GM23248 (cell line): ENCODE measurements at regions not wholly inside any gene's neighbourhood (a gene's known extent, or its start where the extent isn't known, plus 50 kb on each side); places are given as distances from the start of the nearest gene placed in this dataset.

Experiments
- DNase-seq: peaks from one replicate; pipeline ENCODE4 v3.0.0-alpha.2; 2015
- H2AFZ ChIP-seq: fragments of 200-600 bp; sonication (generic); 2 replicates; pipeline ENCODE4 v1.6.1; 2016; ENCODE audit warnings: antibody characterized with exemption
- H3F3A ChIP-seq: fragments of 200-600 bp; sonication (generic); 2 replicates; pipeline ENCODE4 v1.6.1; 2016; ENCODE audit warnings: mild to moderate bottlenecking, antibody characterized with exemption, mixed run types; ENCODE audit not compliant: insufficient read depth
- H3K27ac ChIP-seq: fragments of 200-600 bp; sonication (generic); 2 replicates; pipeline ENCODE4 v1.5.1; 2016; ENCODE audit warnings: mild to moderate bottlenecking
- H3K27me3 ChIP-seq: fragments of 200-600 bp; sonication (generic); replicated peaks from 2 replicates; pipeline ENCODE4 v1.6.1; 2016; ENCODE audit warnings: mild to moderate bottlenecking; ENCODE audit not compliant: insufficient read depth
- H3K36me3 ChIP-seq: fragments of 200-600 bp; sonication (generic); 2 replicates; pipeline ENCODE4 v1.6.1; 2016; ENCODE audit warnings: low read depth, mild to moderate bottlenecking
- H3K4me1 ChIP-seq: fragments of 200-600 bp; sonication (generic); 2 replicates; pipeline ENCODE4 v1.6.1; 2016; ENCODE audit warnings: mild to moderate bottlenecking; ENCODE audit not compliant: insufficient read depth
- H3K4me2 ChIP-seq: fragments of 200-600 bp; sonication (generic); one replicate; pipeline ENCODE4 v1.6.1; 2016; ENCODE audit warnings: mild to moderate bottlenecking; ENCODE audit not compliant: unreplicated experiment
- H3K4me3 ChIP-seq: fragments of 200-600 bp; sonication (generic); 2 replicates; pipeline ENCODE4 v1.5.1; 2016; ENCODE audit warnings: mild to moderate bottlenecking
- H3K79me2 ChIP-seq: fragments of 200-600 bp; sonication (generic); 2 replicates; pipeline ENCODE4 v1.6.1; 2016; ENCODE audit warnings: mild to moderate bottlenecking; ENCODE audit not compliant: insufficient read depth
- H3K9ac ChIP-seq: fragments of 200-600 bp; sonication (generic); 2 replicates; pipeline ENCODE4 v1.6.1; 2016; ENCODE audit warnings: mild to moderate bottlenecking
- H3K9me2 ChIP-seq: fragments of 200-600 bp; sonication (generic); 2 replicates; pipeline ENCODE4 v1.6.1; 2016; ENCODE audit warnings: mixed run types, mild to moderate bottlenecking, moderate library complexity; ENCODE audit not compliant: insufficient read depth
- H3K9me3 ChIP-seq: fragments of 200-600 bp; sonication (generic); one replicate; pipeline ENCODE4 v1.6.1; 2017; ENCODE audit warnings: low read depth
- H4K20me1 ChIP-seq: fragments of 200-600 bp; sonication (generic); 2 replicates; pipeline ENCODE4 v1.6.0; 2016; ENCODE audit not compliant: insufficient read depth
- EZH2 ChIP-seq: fragments of 200-600 bp; sonication (generic); IDR thresholded peaks from 2 replicates; pipeline ENCODE4 v1.6.1; 2018; ENCODE audit warnings: antibody characterized with exemption, mild to moderate bottlenecking; ENCODE audit not compliant: insufficient read depth, poor library complexity, severe bottlenecking
- EZH2phosphoT487 ChIP-seq: fragments of 200-600 bp; sonication (generic); IDR thresholded peaks from 2 replicates; pipeline ENCODE4 v1.6.1; 2018; ENCODE audit warnings: antibody characterized with exemption, moderate library complexity, mild to moderate bottlenecking, low read depth; ENCODE audit not compliant: insufficient read depth
- WGBS, 2 experiments: methylation state at CpG; one replicate each; pipeline ENCODE4 v1.1.6; 2015 to 2017; ENCODE audit warnings: low lambda C conversion rate in 2 of 2, low coverage in 1 of 2; ENCODE audit errors: missing lambda C conversion rate in 2 of 2; 5-methylcytosine and 5-hydroxymethylcytosine counted together
- in situ Hi-C: fragments of 300-500 bp; cut with MboI; formaldehyde crosslinking; loops from 2 replicates; pipeline ENCODE4 v1.15.0; 2020

- H2AFZ ChIP-seq: no peak overlapping the region
- H3F3A ChIP-seq: no peaks in the 10 kb centered on the region
- no peaks in the 10 kb centered on the region for H3K79me2 ChIP-seq
- no peak overlapping the region for H3K27ac ChIP-seq
- peak; percentile 75 for DNase-seq
- H3K9me3 ChIP-seq: no peaks in the 10 kb centered on the region
- no peaks in the 10 kb centered on the region for H3K36me3 ChIP-seq
- no peak overlapping the region for H3K4me2 ChIP-seq
- TF ChIP-seq EZH2 (no peak), EZH2phosphoT487 (no peak)
- H3K9ac ChIP-seq: no peak overlapping the region
- no peaks in the 10 kb centered on the region for H4K20me1 ChIP-seq
- in situ Hi-C loops: no loop called here
- no peaks in the 10 kb centered on the region for H3K9me2 ChIP-seq
- no peaks in the 10 kb centered on the region for H3K27me3 ChIP-seq
- no peak overlapping the region for H3K4me3 ChIP-seq
- peaks cover 8% of the 10 kb centered on the region; the same call in 1 of the 2 replicates for H3K4me1 ChIP-seq
- 38 to 46% methylated on average over 5 of the region's 5 CpGs for WGBS, 2 experiments
Measured at GRCh38 chr10:112875476-112876267, 74.4 kb upstream of the TCF7L2 start.

GRCh38 chr10:112880633-112881530 is 69.2 kb upstream of the TCF7L2 start:
- Histone ChIP-seq H3F3A (no peaks in the 10 kb centered on the region), H3K27ac (no peak overlapping the region), H2AFZ (no peak overlapping the region), H3K9me2 (no peaks in the 10 kb centered on the region), H3K27me3 (peaks cover under 1% of the 10 kb centered on the region), H3K4me3 (no peak overlapping the region), H3K79me2 (no peaks in the 10 kb centered on the region), H3K4me2 (no peak overlapping the region), H3K9ac (no peak overlapping the region), H3K9me3 (no peaks in the 10 kb centered on the region), H3K36me3 (no peaks in the 10 kb centered on the region), H3K4me1 (peaks cover 3% of the 10 kb centered on the region; the same call in 1 of the 2 replicates), H4K20me1 (no peaks in the 10 kb centered on the region)
- in situ Hi-C loops: no loop called here
- DNase-seq: no peak
- TF ChIP-seq EZH2 (no peak), EZH2phosphoT487 (no peak)
- 87 to 88% methylated on average over 5 of the region's 5 CpGs for WGBS, 2 experiments

- no peak for DNase-seq
- Histone ChIP-seq H3K4me1 (no peaks in the 10 kb centered on the region), H3K9me2 (no peaks in the 10 kb centered on the region), H4K20me1 (no peaks in the 10 kb centered on the region), H3K4me3 (no peak overlapping the region), H3F3A (no peaks in the 10 kb centered on the region), H3K36me3 (no peaks in the 10 kb centered on the region), H2AFZ (no peak overlapping the region), H3K79me2 (no peaks in the 10 kb centered on the region), H3K9ac (no peak overlapping the region), H3K27ac (no peak overlapping the region), H3K4me2 (no peak overlapping the region), H3K27me3 (peaks cover 4% of the 10 kb centered on the region), H3K9me3 (no peaks in the 10 kb centered on the region)
- WGBS, 2 experiments: 74 to 78% methylated on average over 5 of the region's 5 CpGs
- in situ Hi-C loops: no loop called here
- TF ChIP-seq EZH2 (no peak), EZH2phosphoT487 (no peak)
Measured at GRCh38 chr10:112883360-112884178, 66.5 kb upstream of the TCF7L2 start.

- Histone ChIP-seq H3K4me2 (no peak overlapping the region), H2AFZ (no peak overlapping the region), H3K9me3 (no peaks in the 10 kb centered on the region), H3K9me2 (no peaks in the 10 kb centered on the region), H3K4me3 (no peak overlapping the region), H3K36me3 (no peaks in the 10 kb centered on the region), H3F3A (no peaks in the 10 kb centered on the region), H4K20me1 (no peaks in the 10 kb centered on the region), H3K9ac (no peak overlapping the region), H3K4me1 (no peaks in the 10 kb centered on the region), H3K27ac (no peak overlapping the region), H3K79me2 (no peaks in the 10 kb centered on the region), H3K27me3 (peaks cover 4% of the 10 kb centered on the region)
- in situ Hi-C loops: no loop called here
- TF ChIP-seq EZH2phosphoT487: no peak
- TF ChIP-seq EZH2: no peak
- DNase-seq: no peak
Measured at GRCh38 chr10:112884179-112884504, 65.9 kb upstream of the TCF7L2 start.
